OCI-LY1 (cell line): ENCODE measurements at regions not wholly inside any gene's neighbourhood (a gene's known extent, or its start where the extent isn't known, plus 50 kb on each side); places are given as distances from the start of the nearest gene placed in this dataset.

Source experiments
- H2AFZ ChIP-seq: fragments of 200-600 bp; sonication (generic), shearing (Covaris generic); 2 replicates; pipeline ENCODE4 v1.6.0; 2014; ENCODE audit warnings: antibody characterized with exemption, mild to moderate bottlenecking, low read length
- H3F3A ChIP-seq: fragments of 200-600 bp; sonication (generic), shearing (Covaris generic); 2 replicates; pipeline ENCODE4 v1.6.0; 2014; ENCODE audit warnings: mild to moderate bottlenecking, antibody characterized with exemption, low read length, moderate library complexity; ENCODE audit not compliant: insufficient read depth
- H3K27ac ChIP-seq: fragments of 200-600 bp; sonication (generic); 2 replicates; pipeline ENCODE4 v1.5.1; 2014; ENCODE audit warnings: low read length, mixed run types, mild to moderate bottlenecking, low read depth; ENCODE audit not compliant: poor library complexity, severe bottlenecking
- H3K27me3 ChIP-seq: fragments of 200-600 bp; sonication (generic); 2 replicates; pipeline ENCODE4 v1.6.0; 2014; ENCODE audit warnings: antibody characterized with exemption, mild to moderate bottlenecking, low read length, moderate library complexity; ENCODE audit not compliant: insufficient read depth
- H3K36me3 ChIP-seq: fragments of 200-600 bp; sonication (generic); 2 replicates; pipeline ENCODE4 v1.6.1; 2014; ENCODE audit warnings: mild to moderate bottlenecking, antibody characterized with exemption, low read length, moderate library complexity, mixed read lengths; ENCODE audit not compliant: insufficient read depth
- H3K4me1 ChIP-seq: fragments of 200-600 bp; sonication (generic); 2 replicates; pipeline ENCODE4 v1.5.1; 2014; ENCODE audit warnings: mild to moderate bottlenecking, low read length, moderate library complexity; ENCODE audit not compliant: insufficient read depth, severe bottlenecking
- H3K4me2 ChIP-seq: fragments of 200-600 bp; sonication (generic), shearing (Covaris generic); 2 replicates; pipeline ENCODE4 v1.6.1; 2014; ENCODE audit warnings: low read length
- H3K4me3 ChIP-seq: fragments of 200-600 bp; sonication (generic); 2 replicates; pipeline ENCODE4 v1.5.1; 2014; ENCODE audit warnings: low read length, low read depth, mild to moderate bottlenecking, mixed read lengths; ENCODE audit not compliant: poor library complexity, severe bottlenecking
- H3K79me2 ChIP-seq: fragments of 200-600 bp; shearing (Covaris generic); 2 replicates; pipeline ENCODE4 v1.6.1; 2016; ENCODE audit warnings: mixed run types, low read length, mixed read lengths; ENCODE audit not compliant: insufficient read depth
- H3K9ac ChIP-seq: fragments of 200-600 bp; sonication (generic), shearing (Covaris generic); 2 replicates; pipeline ENCODE4 v1.6.1; 2014; ENCODE audit warnings: mild to moderate bottlenecking, low read length, mixed read lengths
- H3K9me2 ChIP-seq: fragments of 200-600 bp; sonication (generic), shearing (Covaris generic); 2 replicates; pipeline ENCODE4 v1.6.1; 2014; ENCODE audit warnings: low read depth, mild to moderate bottlenecking, low read length, mixed read lengths
- H3K9me3 ChIP-seq: fragments of 200-600 bp; shearing (Covaris generic); 2 replicates; pipeline ENCODE4 v1.6.1; 2014; ENCODE audit warnings: low read length, mixed read lengths
- H4K20me1 ChIP-seq: fragments of 200-600 bp; sonication (generic), shearing (Covaris generic); 2 replicates; pipeline ENCODE4 v1.6.0; 2016; ENCODE audit warnings: mild to moderate bottlenecking, low read length; ENCODE audit not compliant: insufficient read depth
- CTCF ChIP-seq: fragments of 200-600 bp; sonication (generic), shearing (Covaris generic); IDR thresholded peaks from 2 replicates; pipeline ENCODE4 v1.5.1; 2017; ENCODE audit warnings: mild to moderate bottlenecking, antibody characterized with exemption, low read length, moderate library complexity, mixed read lengths
- EZH2 ChIP-seq: fragments of 200-600 bp; sonication (generic), shearing (Covaris generic); IDR thresholded peaks from 2 replicates; pipeline ENCODE4 v1.8.0; 2017; ENCODE audit warnings: borderline replicate concordance, mixed run types, mild to moderate bottlenecking, antibody characterized with exemption, low read length, moderate library complexity, mixed read lengths

GRCh38 chr5:109563739-109564138, 126.0 kb upstream of the MAN2A1 start:
- no peaks in the 10 kb centered on the region for H3K9me2 ChIP-seq
- H3K27ac ChIP-seq, result no peak overlapping the region
- H3K4me2 ChIP-seq, result no peak overlapping the region

GRCh38 chr5:109563189-109563588, 126.5 kb upstream of the MAN2A1 start:
- no peak for TF ChIP-seq EZH2
- no peak for TF ChIP-seq CTCF
- Histone ChIP-seq H3K4me3 (no peak overlapping the region), H3K27me3 (no peaks in the 10 kb centered on the region), H3K4me1 (no peaks in the 10 kb centered on the region), H3K79me2 (no peaks in the 10 kb centered on the region), H3K36me3 (no peaks in the 10 kb centered on the region), H3K9ac (no peak overlapping the region), H3F3A (no peaks in the 10 kb centered on the region), H3K27ac (no peak overlapping the region), H3K4me2 (no peak overlapping the region), H3K9me2 (no peaks in the 10 kb centered on the region), H3K9me3 (no peaks in the 10 kb centered on the region), H2AFZ (no peak overlapping the region), H4K20me1 (no peaks in the 10 kb centered on the region)

More at GRCh38 chr5:109563739-109564138, 126.0 kb upstream of the MAN2A1 start:
- Histone ChIP-seq H4K20me1 (no peaks in the 10 kb centered on the region), H3F3A (no peaks in the 10 kb centered on the region), H3K36me3 (no peaks in the 10 kb centered on the region), H3K79me2 (no peaks in the 10 kb centered on the region), H2AFZ (no peak overlapping the region), H3K27me3 (no peaks in the 10 kb centered on the region), H3K4me1 (no peaks in the 10 kb centered on the region), H3K9ac (no peak overlapping the region), H3K9me3 (no peaks in the 10 kb centered on the region), H3K4me3 (no peak overlapping the region)
- TF ChIP-seq EZH2, result no peak
- TF ChIP-seq CTCF, result no peak

- no peak overlapping the region for H2AFZ ChIP-seq
- no peak overlapping the region for H3K4me2 ChIP-seq
- H3K27me3 ChIP-seq, result no peaks in the 10 kb centered on the region
These were observed 127.3 kb upstream of the MAN2A1 start for GRCh38 chr5:109562441-109562840.

More at GRCh38 chr5:109562441-109562840, 127.3 kb upstream of the MAN2A1 start:
- H3K79me2 ChIP-seq, result no peaks in the 10 kb centered on the region
- no peaks in the 10 kb centered on the region for H3K9me3 ChIP-seq
- H3K9me2 ChIP-seq, result no peaks in the 10 kb centered on the region
- H3K9ac ChIP-seq, result no peak overlapping the region
- no peaks in the 10 kb centered on the region for H3K4me1 ChIP-seq
- no peak overlapping the region for H3K27ac ChIP-seq
- no peaks in the 10 kb centered on the region for H3F3A ChIP-seq
- H3K36me3 ChIP-seq, result no peaks in the 10 kb centered on the region
- TF ChIP-seq CTCF (no peak), EZH2 (no peak)
- H4K20me1 ChIP-seq, result no peaks in the 10 kb centered on the region
- no peak overlapping the region for H3K4me3 ChIP-seq
